Aorta (tissue), 5 donors: ENCODE measurements at regions not wholly inside any gene's neighbourhood (a gene's known extent, or its start where the extent isn't known, plus 50 kb on each side); places are given as distances from the start of the nearest gene placed in this dataset.
A peak's percentile ranks its signal among the peaks of the same experiment; 100 is the strongest.

Experiments used
- ATAC-seq: fragments of 200-7000 bp; cut with Tn5 transposase; one replicate; pipeline ENCODE4 v1.9.1; 2022; ENCODE audit warnings: moderate library complexity; ENCODE audit not compliant: low FRiP score
- DNase-seq, 2 donors: peaks; one replicate each; pipeline ENCODE4 v3.0.0-alpha.2; 2020
- H3K27ac ChIP-seq, 2 donors: one replicate each; pipeline ENCODE4 v1.5.1; 2013; ENCODE audit warnings: low read length in 2 of 2, mild to moderate bottlenecking in 2 of 2, moderate library complexity in 2 of 2, control low read depth in 1 of 2, inconsistent platforms in 1 of 2, low read depth in 1 of 2
- H3K27me3 ChIP-seq, 2 donors: one replicate each; pipeline ENCODE4 v1.6.1; 2013; ENCODE audit warnings: control low read depth in 1 of 2, low read length in 1 of 2, mild to moderate bottlenecking in 1 of 2, moderate library complexity in 1 of 2; ENCODE audit not compliant: insufficient read depth in 2 of 2, control insufficient read depth in 1 of 2
- H3K36me3 ChIP-seq, 2 donors: one replicate each; pipeline ENCODE4 v1.6.1; 2013; ENCODE audit warnings: control low read depth in 1 of 2, low read length in 1 of 2, mild to moderate bottlenecking in 1 of 2; ENCODE audit not compliant: insufficient read depth in 2 of 2, control insufficient read depth in 1 of 2
- H3K4me1 ChIP-seq, 2 donors: one replicate each; pipeline ENCODE4 v1.6.1; 2013; ENCODE audit warnings: low read length in 2 of 2, control low read depth in 1 of 2, mild to moderate bottlenecking in 1 of 2, moderate library complexity in 1 of 2; ENCODE audit not compliant: insufficient read depth in 2 of 2, control insufficient read depth in 1 of 2
- H3K4me3 ChIP-seq, 2 donors: one replicate each; pipeline ENCODE4 v1.5.1; 2013; ENCODE audit warnings: low read length in 2 of 2, control low read depth in 1 of 2, mild to moderate bottlenecking in 1 of 2
- H3K9me3 ChIP-seq: one replicate; pipeline ENCODE4 v1.6.1; 2013; ENCODE audit warnings: mild to moderate bottlenecking, low read length; ENCODE audit not compliant: control insufficient read depth
- WGBS, 2 donors: extraction: QIAGEN DNeasy Blood & Tissue Kit; methylation state at CpG; one replicate each; pipeline ENCODE4 v1.1.7; 2013; 5-methylcytosine and 5-hydroxymethylcytosine counted together
- intact Hi-C, 2 donors: fragments of 100-400 bp; cut with DNase I; formaldehyde crosslinking; loops; one replicate each; pipeline versions ENCODE4 v1.14.2 to v1.15.0; 2022
- donor health status: healthy with polysubstance abuse.
- donor health status: Bipolar disorder and iron deficiency.
- donor health status: DM: no; HTN: no; CAD: no.
- donor health status: DM: no; HTN: no; CAD: no.
- donor health status: DM: yes; HTN: yes; CAD: no.

DNA sequence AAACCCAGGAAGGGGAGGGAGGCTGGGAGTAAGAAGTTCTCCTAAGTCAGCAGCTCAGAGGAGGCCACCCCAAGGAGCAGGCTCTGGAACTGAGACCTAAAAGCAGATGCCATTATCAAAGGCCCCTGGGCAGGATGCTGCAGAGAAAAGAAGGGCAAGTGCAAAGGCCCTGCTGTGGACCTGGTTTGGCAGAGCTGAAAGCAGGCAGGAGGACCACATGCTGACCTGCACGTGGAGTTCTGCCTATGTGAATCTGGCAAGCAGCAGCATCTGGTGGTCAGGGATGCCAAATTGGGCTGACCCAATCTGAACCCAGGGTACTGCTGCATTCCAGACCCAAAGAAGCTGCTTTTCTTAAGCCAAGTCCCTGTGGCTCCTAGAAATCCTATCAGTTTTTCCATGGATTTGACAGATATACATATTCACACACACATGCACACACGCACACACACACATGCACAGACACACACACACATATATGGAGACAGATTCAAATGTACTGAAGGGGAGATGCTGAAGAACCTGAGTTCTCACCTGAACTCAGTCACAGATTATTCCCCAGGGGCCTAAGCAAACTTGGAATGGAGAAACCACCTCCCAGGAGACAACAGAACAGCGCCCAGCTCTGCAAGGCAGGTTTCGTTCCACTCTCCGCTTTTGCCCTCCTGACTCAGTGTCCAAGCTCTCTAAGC, 119.9 kb downstream of the FOXA2 start:
- Histone ChIP-seq H3K36me3 (no peaks in the 10 kb centered on the region), H3K4me1 (no peaks in the 10 kb centered on the region), H3K27ac (no peak overlapping the region), H3K4me3 (no peak overlapping the region), H3K27me3 (no peaks in the 10 kb centered on the region), H3K9me3 (no peaks in the 10 kb centered on the region)
- 66 to 77% methylated on average over 5 of the region's 5 CpGs for WGBS, 2 donors
- ATAC-seq (no peak), DNase-seq (no peak)
- intact Hi-C loops: no loop called here

DNA sequence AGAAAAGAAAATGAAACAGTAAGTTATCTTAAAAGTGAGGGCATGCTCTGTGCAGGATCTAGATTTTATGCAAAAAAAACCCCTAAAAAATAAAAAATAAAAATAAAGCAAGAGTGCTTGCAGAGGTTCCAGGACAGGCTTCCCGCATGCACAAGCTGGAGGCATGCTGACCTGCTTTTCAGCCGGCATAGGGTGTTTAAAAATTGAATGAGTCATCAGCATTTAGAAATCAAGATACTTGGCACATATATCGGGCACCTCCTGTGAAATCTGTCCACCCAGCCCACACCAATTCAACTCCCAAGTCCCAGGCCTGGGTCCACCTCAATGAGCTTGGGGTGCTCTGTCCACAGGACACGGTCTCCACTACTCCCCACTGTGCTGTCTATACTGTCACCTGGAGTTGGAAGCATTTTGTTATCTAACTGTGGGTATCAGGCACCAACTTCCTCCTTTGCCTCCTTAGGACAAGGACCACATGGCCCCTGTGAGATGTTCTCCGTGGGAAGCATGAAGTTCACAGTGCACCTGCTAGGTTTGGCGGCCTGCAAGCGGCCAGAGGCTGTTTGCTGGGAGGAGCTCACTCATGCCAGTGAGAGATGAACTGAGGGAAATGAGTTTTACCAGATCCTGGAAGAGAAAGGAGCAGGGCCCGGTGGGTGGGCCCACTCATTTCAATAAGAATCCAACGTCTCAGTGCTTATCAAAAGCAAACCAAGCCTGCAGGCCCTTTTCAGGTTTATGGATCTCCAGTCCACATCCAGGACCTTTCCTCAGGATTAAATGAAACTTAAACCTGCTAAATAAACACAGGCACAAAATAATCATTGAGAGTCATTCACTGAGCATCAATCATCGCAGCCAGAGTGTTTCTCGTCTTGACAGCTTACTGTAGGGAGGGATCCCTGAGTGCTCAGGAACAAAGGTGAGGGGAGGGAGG, 121.1 kb downstream of the FOXA2 start:
- H3K9me3 ChIP-seq: peaks cover 3% of the 10 kb centered on the region
- no peak overlapping the region for H3K4me3 ChIP-seq
- DNase-seq: no peak
- ATAC-seq: peak; percentile 20
- no peaks in the 10 kb centered on the region for H3K36me3 ChIP-seq
- no peaks in the 10 kb centered on the region for H3K4me1 ChIP-seq
- no peak overlapping the region for H3K27ac ChIP-seq
- 53 to 60% methylated on average over 11 of the region's 11 CpGs for WGBS, 2 donors
- no peaks in the 10 kb centered on the region for H3K27me3 ChIP-seq
- intact Hi-C loops: no loop called here

DNA sequence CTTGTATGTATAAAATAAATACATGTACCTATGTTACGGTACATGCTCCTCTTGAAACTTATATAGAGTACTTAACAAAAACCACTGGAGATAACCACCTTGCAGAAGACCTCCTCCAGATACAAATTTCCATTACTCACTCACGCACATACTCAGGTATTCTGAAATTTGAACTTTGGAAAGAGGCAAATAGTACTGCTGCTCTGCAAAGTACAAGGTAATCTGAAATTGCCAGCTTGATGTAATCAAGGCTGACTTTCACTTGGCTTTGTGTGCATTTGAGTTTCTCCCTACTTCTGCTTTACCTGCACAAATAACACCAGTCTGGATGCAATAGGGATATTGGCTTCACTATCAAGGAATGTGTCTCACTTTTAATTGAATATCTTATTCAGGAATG, 123.6 kb downstream of the FOXA2 start:
- peaks cover 3% of the 10 kb centered on the region for H3K9me3 ChIP-seq
- H3K4me3 ChIP-seq: no peak overlapping the region
- no peak for DNase-seq
- no peaks in the 10 kb centered on the region for H3K4me1 ChIP-seq
- H3K27ac ChIP-seq: no peak overlapping the region
- 83 to 87% methylated on average over 2 of the region's 2 CpGs for WGBS, 2 donors
- H3K27me3 ChIP-seq: no peaks in the 10 kb centered on the region
- intact Hi-C loops: no loop called here
- H3K36me3 ChIP-seq: no peaks in the 10 kb centered on the region
- ATAC-seq: no peak

DNA sequence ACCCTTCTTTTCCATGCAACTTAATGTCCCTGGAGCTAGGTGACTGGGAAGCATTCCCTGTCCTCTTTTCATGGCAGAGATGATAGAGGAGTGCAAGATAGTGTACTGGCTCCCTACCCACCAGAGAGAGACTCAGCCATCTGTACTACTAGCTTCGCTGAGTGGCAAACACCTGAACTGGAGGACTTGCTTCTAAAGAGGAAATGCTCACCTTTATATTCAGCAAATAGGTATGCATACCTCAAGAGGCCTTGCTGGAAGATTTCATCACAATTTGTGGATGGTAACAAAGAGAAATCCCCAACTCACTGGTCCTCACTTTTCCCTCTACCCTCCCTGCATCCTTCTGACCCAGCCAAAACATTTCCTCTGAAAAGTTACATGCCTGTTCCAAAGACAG, 124.1 kb downstream of the FOXA2 start:
- H3K36me3 ChIP-seq: no peaks in the 10 kb centered on the region
- no peak overlapping the region for H3K4me3 ChIP-seq
- ATAC-seq: no peak
- no peaks in the 10 kb centered on the region for H3K4me1 ChIP-seq
- 87 to 91% methylated on average over 1 of the region's 1 CpG for WGBS, 2 donors
- H3K27me3 ChIP-seq: no peaks in the 10 kb centered on the region
- DNase-seq: no peak
- intact Hi-C loops: no loop called here
- peaks cover 3% of the 10 kb centered on the region for H3K9me3 ChIP-seq
- no peak overlapping the region for H3K27ac ChIP-seq

DNA sequence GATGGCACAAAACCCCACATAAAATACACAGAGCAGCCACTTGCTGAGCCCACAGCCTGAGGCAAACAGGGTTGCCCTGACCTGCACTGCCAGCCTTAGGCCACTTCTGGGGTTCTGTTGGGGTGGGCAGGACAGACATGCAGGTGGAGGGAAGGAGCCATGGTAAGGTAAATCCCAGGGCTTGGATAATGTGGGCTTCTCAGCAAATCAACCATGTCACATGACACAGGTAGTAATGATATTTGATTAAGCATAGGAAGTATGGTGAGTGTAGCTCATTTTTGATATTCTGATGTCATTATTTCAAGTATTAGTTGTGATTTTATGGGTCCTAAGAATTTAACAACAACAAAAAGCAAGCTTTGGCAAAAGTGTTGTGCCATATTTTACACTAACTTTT, 124.6 kb downstream of the FOXA2 start:
- no peaks in the 10 kb centered on the region for H3K27me3 ChIP-seq
- no peak for DNase-seq
- no peak for ATAC-seq
- H3K4me3 ChIP-seq: no peak overlapping the region
- peaks cover 3% of the 10 kb centered on the region for H3K9me3 ChIP-seq
- no peaks in the 10 kb centered on the region for H3K4me1 ChIP-seq
- intact Hi-C loops: no loop called here
- no peak overlapping the region for H3K27ac ChIP-seq
- no peaks in the 10 kb centered on the region for H3K36me3 ChIP-seq

DNA sequence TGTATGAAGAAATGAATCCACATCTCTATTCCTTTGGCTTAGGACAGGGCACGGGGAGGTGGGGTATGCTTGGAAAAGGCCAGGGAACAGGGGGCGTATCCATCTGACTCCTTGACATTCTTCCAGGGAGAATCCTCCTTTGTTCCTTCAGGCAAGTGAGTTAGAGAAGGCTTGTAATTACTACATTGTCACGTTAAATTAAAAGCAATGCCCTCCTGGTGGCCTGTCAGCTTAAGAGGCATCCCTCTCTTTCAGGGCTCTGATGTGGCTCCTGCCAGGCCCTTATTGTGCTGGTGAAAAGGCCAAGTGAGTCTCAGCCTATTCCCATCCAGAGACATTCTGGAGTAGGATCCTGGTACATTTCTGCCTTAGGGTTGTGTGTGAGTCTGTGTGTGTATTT, 128.3 kb downstream of the FOXA2 start:
- H3K4me1 ChIP-seq: no peaks in the 10 kb centered on the region
- peaks cover 3% of the 10 kb centered on the region for H3K9me3 ChIP-seq
- no peak for ATAC-seq
- no peaks in the 10 kb centered on the region for H3K27me3 ChIP-seq
- intact Hi-C loops: no loop called here
- H3K27ac ChIP-seq: no peak overlapping the region
- no peaks in the 10 kb centered on the region for H3K36me3 ChIP-seq
- 63 to 65% methylated on average over 3 of the region's 3 CpGs for WGBS, 2 donors
- no peak overlapping the region for H3K4me3 ChIP-seq
- no peak for DNase-seq

DNA sequence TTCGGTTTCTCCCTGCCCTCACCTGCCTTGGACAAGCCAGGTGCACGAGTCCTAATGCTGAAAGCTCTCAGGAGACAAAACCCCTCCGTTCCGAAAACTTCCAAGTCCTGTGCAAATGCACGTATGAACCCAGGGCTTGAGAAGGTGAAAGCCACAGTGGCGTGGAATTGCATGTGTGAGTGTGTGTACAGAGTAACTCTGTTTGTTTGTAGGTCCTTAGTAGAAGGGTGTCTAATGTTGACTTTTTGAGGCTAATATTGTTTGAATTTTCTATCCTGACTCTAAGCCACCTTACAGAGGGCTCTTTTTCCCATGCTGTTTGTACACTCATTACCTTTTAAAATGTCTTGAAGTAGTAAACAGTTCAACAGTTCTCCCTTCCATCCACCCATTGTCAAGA, 129.1 kb downstream of the FOXA2 start:
- no peaks in the 10 kb centered on the region for H3K27me3 ChIP-seq
- H3K27ac ChIP-seq: no peak overlapping the region
- no peak for DNase-seq
- H3K4me3 ChIP-seq: no peak overlapping the region
- 69 to 85% methylated on average over 6 of the region's 6 CpGs for WGBS, 2 donors
- no peaks in the 10 kb centered on the region for H3K4me1 ChIP-seq
- peaks cover 3% of the 10 kb centered on the region for H3K9me3 ChIP-seq
- no peak for ATAC-seq
- no peaks in the 10 kb centered on the region for H3K36me3 ChIP-seq
- intact Hi-C loops: no loop called here

DNA sequence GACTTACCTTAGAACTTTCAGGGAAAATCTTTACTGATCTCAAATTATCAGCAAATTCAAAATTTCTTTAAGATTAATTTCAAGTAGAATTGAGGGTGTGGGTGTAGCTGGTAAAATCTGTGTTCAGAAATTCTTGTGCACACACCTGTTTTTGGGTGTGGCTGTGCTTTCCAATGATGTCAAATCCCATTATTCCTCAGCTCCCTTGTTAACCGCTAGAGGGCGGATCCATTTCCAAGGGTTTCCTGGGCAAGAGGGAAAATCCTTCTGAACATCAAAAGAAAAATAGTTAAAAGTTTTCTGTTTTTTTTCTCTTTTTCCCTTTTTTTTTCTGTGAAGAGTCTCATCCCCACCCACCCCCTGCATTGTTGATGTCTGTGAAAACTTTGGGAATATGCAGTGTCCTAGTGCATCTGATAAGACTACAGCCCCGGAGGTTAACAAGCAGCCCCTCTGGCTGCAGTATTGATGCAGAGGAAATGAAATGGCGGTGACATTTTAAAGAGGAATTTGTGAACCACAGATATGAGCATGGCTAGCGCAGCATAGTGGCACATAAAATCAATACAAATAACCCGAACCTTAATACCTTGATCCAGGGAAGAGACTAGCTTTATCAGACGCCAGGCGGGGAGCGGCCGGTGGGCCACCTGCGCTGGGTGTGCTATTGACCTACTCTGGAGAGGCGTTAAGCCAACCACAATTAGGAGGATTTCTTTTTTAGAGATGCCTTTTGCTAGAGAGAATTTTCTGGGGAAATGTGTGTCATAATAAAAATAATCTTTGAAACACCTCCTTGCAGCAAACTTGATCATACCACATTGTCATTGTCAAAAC, 130.9 kb downstream of the FOXA2 start:
- Histone ChIP-seq H3K9me3 (no peaks in the 10 kb centered on the region), H3K27me3 (no peaks in the 10 kb centered on the region), H3K27ac (no peak overlapping the region), H3K4me3 (no peak overlapping the region), H3K4me1 (no peaks in the 10 kb centered on the region), H3K36me3 (no peaks in the 10 kb centered on the region)
- ATAC-seq (no peak), DNase-seq (no peak)
- intact Hi-C loops: no loop called here
- WGBS, 2 donors: 72 to 76% methylated on average over 12 of the region's 12 CpGs
